ENCODE measurements at regions not wholly inside any gene's neighbourhood (a gene's known extent, or its start where the extent isn't known, plus 50 kb on each side); places are given as distances from the start of the nearest gene placed in this dataset.

DNA sequence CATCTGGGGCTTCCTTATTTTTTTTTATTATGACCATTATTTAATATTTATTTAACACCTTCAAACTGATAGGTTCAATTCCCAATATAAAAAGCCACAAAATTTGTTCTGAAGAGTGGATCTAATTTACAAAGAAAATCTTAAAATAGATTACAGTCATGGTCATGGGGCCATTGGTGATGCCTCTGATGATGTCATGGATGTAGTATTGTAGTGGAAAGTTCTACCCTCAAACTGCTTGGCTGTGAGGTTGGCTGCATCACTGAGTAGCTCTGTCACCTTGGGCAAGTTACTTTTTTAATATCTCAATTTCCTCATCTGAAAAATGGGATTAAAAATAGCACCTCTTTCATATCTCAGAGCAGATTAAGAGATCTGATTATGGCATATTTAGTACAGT lies 128.5 kb downstream of the DKK1 start:
- DNase-seq = no peak
- H3K9me3 ChIP-seq = no peaks in the 10 kb centered on the region
- TF ChIP-seq, protein P1, sequence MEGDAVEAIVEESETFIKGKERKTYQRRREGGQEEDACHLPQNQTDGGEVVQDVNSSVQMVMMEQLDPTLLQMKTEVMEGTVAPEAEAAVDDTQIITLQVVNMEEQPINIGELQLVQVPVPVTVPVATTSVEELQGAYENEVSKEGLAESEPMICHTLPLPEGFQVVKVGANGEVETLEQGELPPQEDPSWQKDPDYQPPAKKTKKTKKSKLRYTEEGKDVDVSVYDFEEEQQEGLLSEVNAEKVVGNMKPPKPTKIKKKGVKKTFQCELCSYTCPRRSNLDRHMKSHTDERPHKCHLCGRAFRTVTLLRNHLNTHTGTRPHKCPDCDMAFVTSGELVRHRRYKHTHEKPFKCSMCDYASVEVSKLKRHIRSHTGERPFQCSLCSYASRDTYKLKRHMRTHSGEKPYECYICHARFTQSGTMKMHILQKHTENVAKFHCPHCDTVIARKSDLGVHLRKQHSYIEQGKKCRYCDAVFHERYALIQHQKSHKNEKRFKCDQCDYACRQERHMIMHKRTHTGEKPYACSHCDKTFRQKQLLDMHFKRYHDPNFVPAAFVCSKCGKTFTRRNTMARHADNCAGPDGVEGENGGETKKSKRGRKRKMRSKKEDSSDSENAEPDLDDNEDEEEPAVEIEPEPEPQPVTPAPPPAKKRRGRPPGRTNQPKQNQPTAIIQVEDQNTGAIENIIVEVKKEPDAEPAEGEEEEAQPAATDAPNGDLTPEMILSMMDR (IDR thresholded peaks at IDR 0.05) = no peak
- no peaks in the 10 kb centered on the region for H3K27me3 ChIP-seq
- no peaks in the 10 kb centered on the region for H3K4me1 ChIP-seq
- intact Hi-C loops (cut with DNase I) = no loop called here
- H3K4me3 ChIP-seq = no peak overlapping the region
- no peak for ATAC-seq
- H3K27ac ChIP-seq = no peak overlapping the region
- H3K36me3 ChIP-seq = no peaks in the 10 kb centered on the region
- no peak for FAIRE-seq

DNA sequence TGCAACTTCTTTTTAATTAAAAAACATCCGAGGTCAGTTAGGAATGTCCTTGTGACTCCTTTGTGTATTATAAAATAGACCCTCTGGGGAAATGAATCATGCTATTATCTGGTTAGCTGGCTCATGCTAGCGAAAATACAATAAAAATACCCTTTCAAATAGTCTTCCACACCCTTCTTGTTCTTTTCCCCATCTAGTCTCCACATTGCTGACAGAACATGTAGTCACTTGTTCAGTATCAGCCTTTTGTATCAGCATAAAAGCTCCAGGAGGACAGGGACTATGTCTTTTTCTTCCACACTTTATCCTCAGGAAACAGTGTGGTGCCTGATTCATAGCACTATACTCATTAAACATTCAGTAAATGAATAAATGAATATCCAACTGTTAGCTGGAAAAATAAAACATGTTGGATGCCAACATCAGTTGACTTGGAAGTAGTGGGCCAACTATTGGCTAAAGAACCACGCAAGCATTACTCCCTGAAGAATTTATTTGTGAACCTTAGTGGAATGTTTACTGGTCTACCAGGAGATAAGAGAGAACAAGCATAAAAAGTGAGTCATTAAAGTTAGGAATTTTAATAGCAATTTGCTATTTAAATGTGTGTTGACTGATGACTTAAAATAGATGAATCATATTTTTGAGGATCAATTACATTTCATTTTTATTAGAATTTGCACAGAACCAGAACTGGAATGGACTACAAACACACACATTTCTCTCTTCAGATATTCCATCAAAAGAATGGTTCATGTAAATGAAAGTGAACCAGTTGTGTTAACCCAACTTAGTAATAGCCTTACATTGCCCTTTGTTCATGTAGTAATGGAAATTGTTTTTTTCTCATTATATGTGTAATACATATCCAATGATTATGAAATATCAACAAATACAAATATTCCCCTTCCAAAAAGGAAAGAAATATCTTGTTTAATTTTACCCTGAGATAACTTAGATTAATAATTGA lies 129.6 kb downstream of the DKK1 start:
- TF ChIP-seq, protein P1 (IDR thresholded peaks at IDR 0.05) = no peak
- intact Hi-C loops (cut with DNase I) = no loop called here

DNA sequence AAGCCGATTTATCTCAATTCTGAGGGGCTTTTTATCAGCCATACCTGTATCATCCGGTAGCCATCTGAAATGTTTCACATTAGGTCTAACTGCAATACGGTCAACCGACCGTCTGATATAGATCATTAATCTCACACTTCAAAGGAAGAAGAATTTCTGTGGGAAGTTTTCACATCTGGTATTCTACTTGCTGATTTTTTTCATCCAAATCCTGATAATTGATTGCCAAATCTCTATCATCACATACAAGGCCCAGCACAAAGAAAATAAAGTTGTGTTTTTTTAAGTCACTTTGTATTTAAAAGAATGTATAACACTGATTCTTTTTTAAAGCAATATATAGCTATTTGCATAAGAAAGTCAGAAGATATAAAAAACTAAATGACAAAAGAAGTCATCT lies 132.3 kb downstream of the DKK1 start:
- Histone ChIP-seq H3K27ac (no peak overlapping the region), H3K4me1 (no peaks in the 10 kb centered on the region), H3K9me3 (no peaks in the 10 kb centered on the region), H3K4me3 (no peak overlapping the region), H3K27me3 (no peaks in the 10 kb centered on the region), H3K36me3 (no peaks in the 10 kb centered on the region)
- ATAC-seq = no peak
- FAIRE-seq = no peak
- TF ChIP-seq, protein P1 (IDR thresholded peaks at IDR 0.05) = no peak
- DNase-seq = no peak
- WGBS, 2 donors = 24 to 26% methylated on average over 5 of the region's 5 CpGs
- intact Hi-C loops (cut with DNase I) = no loop called here

More for the DNA sequence above, 129.6 kb downstream of the DKK1 start:
- FAIRE-seq (no peak), DNase-seq (no peak), ATAC-seq (peak in 1 of 4 donors; percentile 49)
- Histone ChIP-seq H3K36me3 (no peaks in the 10 kb centered on the region), H3K27me3 (no peaks in the 10 kb centered on the region), H3K4me1 (no peaks in the 10 kb centered on the region), H3K27ac (no peak overlapping the region), H3K9me3 (no peaks in the 10 kb centered on the region), H3K4me3 (no peak overlapping the region)
- WGBS, 2 donors = 40 to 46% methylated on average over 3 of the region's 3 CpGs

DNA sequence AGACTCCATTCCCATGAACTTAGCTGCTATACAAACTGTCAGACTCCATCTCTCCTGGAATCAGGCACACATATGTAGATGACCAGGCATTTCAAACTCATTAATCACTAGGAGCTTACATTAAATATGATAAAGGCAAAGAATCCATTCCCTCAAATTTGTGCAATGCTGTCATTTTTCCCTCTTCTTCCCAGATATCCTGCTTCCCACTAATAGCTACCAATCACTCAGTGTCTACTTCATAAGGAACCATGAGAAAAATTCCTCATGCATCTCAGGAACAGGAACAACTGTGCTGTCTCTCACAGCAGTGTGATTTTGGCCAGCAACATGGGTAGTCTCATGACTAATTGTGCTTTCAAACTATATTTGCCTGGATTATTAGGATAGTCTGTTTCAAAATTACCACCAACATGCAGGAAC lies 133.9 kb downstream of the DKK1 start:
- no peak for FAIRE-seq
- ATAC-seq = no peak
- Histone ChIP-seq H3K9me3 (no peaks in the 10 kb centered on the region), H3K27me3 (no peaks in the 10 kb centered on the region), H3K27ac (no peak overlapping the region), H3K4me3 (no peak overlapping the region), H3K4me1 (no peaks in the 10 kb centered on the region), H3K36me3 (no peaks in the 10 kb centered on the region)
- intact Hi-C loops (cut with DNase I) = no loop called here
- TF ChIP-seq, protein P1 (IDR thresholded peaks at IDR 0.05) = no peak
- DNase-seq = no peak

DNA sequence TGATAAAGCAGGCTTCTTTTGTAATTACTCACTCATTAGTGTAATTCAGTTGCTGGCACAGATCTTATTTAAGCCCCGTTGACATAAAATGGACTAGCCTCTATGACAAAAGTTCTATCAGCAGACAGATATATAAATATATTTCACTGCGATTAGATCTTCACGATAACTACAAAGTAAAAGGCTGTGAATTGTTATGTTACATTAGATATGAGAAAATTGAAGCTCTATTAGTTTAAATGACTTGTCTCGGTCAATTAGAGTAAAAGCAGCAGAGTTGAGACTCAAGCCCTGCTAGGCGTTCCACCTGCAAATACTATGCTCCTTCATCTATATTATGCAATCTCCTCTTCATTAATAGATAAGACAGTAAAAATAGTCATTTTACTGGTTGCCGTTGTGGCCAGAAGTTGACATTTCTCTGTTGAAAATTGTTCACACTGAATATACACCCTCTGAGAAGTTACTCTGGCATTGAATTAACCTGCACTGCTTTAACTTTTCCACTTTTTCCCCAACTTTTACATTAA lies 136.7 kb downstream of the DKK1 start:
- intact Hi-C loops (cut with DNase I) = no loop called here

More for the DNA sequence above, 136.7 kb downstream of the DKK1 start:
- ATAC-seq (no peak), FAIRE-seq (no peak), DNase-seq (no peak)
- Histone ChIP-seq H3K27ac (no peak overlapping the region), H3K36me3 (no peaks in the 10 kb centered on the region), H3K27me3 (no peaks in the 10 kb centered on the region), H3K4me3 (no peak overlapping the region), H3K9me3 (no peaks in the 10 kb centered on the region), H3K4me1 (no peaks in the 10 kb centered on the region)
- TF ChIP-seq, protein P1 (IDR thresholded peaks at IDR 0.05) = no peak
- WGBS, 2 donors = 76 to 84% methylated on average over 6 of the region's 6 CpGs

Data from pancreas (tissue), 10 donors.